ENCODE measurements at regions not wholly inside any gene's neighbourhood (a gene's known extent, or its start where the extent isn't known, plus 50 kb on each side); places are given as distances from the start of the nearest gene placed in this dataset.

GRCh38 chr7:41097501-41097900 is 605.4 kb downstream of the INHBA start:
- H3K9ac ChIP-seq (ENCODE audit: low read depth in 1 of 2, low read length in 2 of 2), result no peak overlapping the region
- no peak for TF ChIP-seq REST (IDR thresholded peaks at IDR 0.05)
- no peak for TF ChIP-seq SP1 (IDR thresholded peaks at IDR 0.05)
- TF ChIP-seq ZBTB33 (IDR thresholded peaks at IDR 0.05), result no peak
- no peak for TF ChIP-seq EGR1 (IDR thresholded peaks at IDR 0.05; ENCODE audit: low read depth in 2 of 2)

GRCh38 chr7:41096917-41097316 is 606.0 kb downstream of the INHBA start:
- no peaks in the 10 kb centered on the region for H3K9me3 ChIP-seq (ENCODE audit: control insufficient read depth in 4 of 4, low read length in 3 of 4)
- H3K36me3 ChIP-seq (ENCODE audit: control insufficient read depth in 4 of 4, insufficient read depth in 3 of 4, low read depth in 1 of 4, low read length in 3 of 4), result no peaks in the 10 kb centered on the region
- H3K4me1 ChIP-seq (ENCODE audit: control insufficient read depth in 4 of 4, insufficient read depth in 4 of 4, low read length in 3 of 4), result no peaks in the 10 kb centered on the region
- no peak overlapping the region for H3K9ac ChIP-seq (ENCODE audit: low read depth in 1 of 2, low read length in 2 of 2)
- H3K4me3 ChIP-seq (ENCODE audit: low read depth in 1 of 3, low read length in 3 of 3), result no peak overlapping the region
- no peak for TF ChIP-seq JUND (IDR thresholded peaks at IDR 0.05)
- TF ChIP-seq GABPA (IDR thresholded peaks at IDR 0.05 in 1 of 2, conservative IDR thresholded peaks at IDR 0.05 in 1 of 2), result no peak
- TF ChIP-seq HNF4A (conservative IDR thresholded peaks at IDR 0.05), result no peak
- TF ChIP-seq REST (IDR thresholded peaks at IDR 0.05), result no peak
- TF ChIP-seq RXRA (IDR thresholded peaks at IDR 0.05), result no peak
- TF ChIP-seq YY1 (IDR thresholded peaks at IDR 0.05), result no peak
- TF ChIP-seq RAD21 (IDR thresholded peaks at IDR 0.05), result no peak
- no peak for TF ChIP-seq ZBTB33 (IDR thresholded peaks at IDR 0.05)
- no peak for TF ChIP-seq FOXA1 (IDR thresholded peaks at IDR 0.05)
- no peak for TF ChIP-seq EGR1 (IDR thresholded peaks at IDR 0.05; ENCODE audit: low read depth in 2 of 2)
- no peak for TF ChIP-seq FOXA2 (IDR thresholded peaks at IDR 0.05)
- H3K27me3 ChIP-seq (ENCODE audit: control insufficient read depth in 4 of 4, insufficient read depth in 4 of 4, low read length in 3 of 4), result no peaks in the 10 kb centered on the region
- H3K27ac ChIP-seq (ENCODE audit: low read depth in 1 of 2, low read length in 2 of 2), result no peak overlapping the region
- no peak for DNase-seq (ENCODE audit: low spot score)
- WGBS, result 85% methylated on average over 4 of the region's 4 CpGs

More at GRCh38 chr7:41097501-41097900, 605.4 kb downstream of the INHBA start:
- H3K27ac ChIP-seq (ENCODE audit: low read depth in 1 of 2, low read length in 2 of 2), result no peak overlapping the region
- H3K36me3 ChIP-seq (ENCODE audit: control insufficient read depth in 4 of 4, insufficient read depth in 3 of 4, low read depth in 1 of 4, low read length in 3 of 4), result no peaks in the 10 kb centered on the region
- no peak overlapping the region for H3K4me3 ChIP-seq (ENCODE audit: low read depth in 1 of 3, low read length in 3 of 3)
- 89% methylated on average over 6 of the region's 6 CpGs for WGBS
- no peaks in the 10 kb centered on the region for H3K4me1 ChIP-seq (ENCODE audit: control insufficient read depth in 4 of 4, insufficient read depth in 4 of 4, low read length in 3 of 4)
- H3K9me3 ChIP-seq (ENCODE audit: control insufficient read depth in 4 of 4, low read length in 3 of 4), result no peaks in the 10 kb centered on the region
- DNase-seq (ENCODE audit: low spot score), result no peak
- H3K27me3 ChIP-seq (ENCODE audit: control insufficient read depth in 4 of 4, insufficient read depth in 4 of 4, low read length in 3 of 4), result no peaks in the 10 kb centered on the region

Measured in liver (tissue), 7 donors.